Large intestine (tissue), 3 donors: ENCODE measurements at regions not wholly inside any gene's neighbourhood (a gene's known extent, or its start where the extent isn't known, plus 50 kb on each side); places are given as distances from the start of the nearest gene placed in this dataset.

Experiments used
- DNase-seq, 2 donors: peaks; one replicate each; pipeline versions ENCODE4 v3.0.0 to v3.0.0-alpha.2; 2013
- H3K27ac ChIP-seq: one replicate; pipeline ENCODE4 v1.5.1; 2013; ENCODE audit warnings: low read length
- H3K27me3 ChIP-seq: 2 replicates; pipeline ENCODE4 v1.6.1; 2013; ENCODE audit warnings: low read length; ENCODE audit not compliant: control insufficient read depth, insufficient read depth
- H3K36me3 ChIP-seq: 2 replicates; pipeline ENCODE4 v1.6.1; 2013; ENCODE audit warnings: low read length; ENCODE audit not compliant: control insufficient read depth, insufficient read depth
- H3K4me1 ChIP-seq: one replicate; pipeline ENCODE4 v1.6.1; 2013; ENCODE audit warnings: low read length; ENCODE audit not compliant: control insufficient read depth, insufficient read depth
- H3K4me3 ChIP-seq: one replicate; pipeline ENCODE4 v1.5.1; 2013; ENCODE audit warnings: low read length
- H3K9me3 ChIP-seq: one replicate; pipeline ENCODE4 v1.6.1; 2013; ENCODE audit warnings: mild to moderate bottlenecking, low read depth, low read length, moderate library complexity; ENCODE audit not compliant: control insufficient read depth
- WGBS: methylation state at CpG from one replicate; pipeline ENCODE4 v1.1.5; 2013; ENCODE audit warnings: low lambda C conversion rate; ENCODE audit not compliant: insufficient coverage; 5-methylcytosine and 5-hydroxymethylcytosine counted together

DNA sequence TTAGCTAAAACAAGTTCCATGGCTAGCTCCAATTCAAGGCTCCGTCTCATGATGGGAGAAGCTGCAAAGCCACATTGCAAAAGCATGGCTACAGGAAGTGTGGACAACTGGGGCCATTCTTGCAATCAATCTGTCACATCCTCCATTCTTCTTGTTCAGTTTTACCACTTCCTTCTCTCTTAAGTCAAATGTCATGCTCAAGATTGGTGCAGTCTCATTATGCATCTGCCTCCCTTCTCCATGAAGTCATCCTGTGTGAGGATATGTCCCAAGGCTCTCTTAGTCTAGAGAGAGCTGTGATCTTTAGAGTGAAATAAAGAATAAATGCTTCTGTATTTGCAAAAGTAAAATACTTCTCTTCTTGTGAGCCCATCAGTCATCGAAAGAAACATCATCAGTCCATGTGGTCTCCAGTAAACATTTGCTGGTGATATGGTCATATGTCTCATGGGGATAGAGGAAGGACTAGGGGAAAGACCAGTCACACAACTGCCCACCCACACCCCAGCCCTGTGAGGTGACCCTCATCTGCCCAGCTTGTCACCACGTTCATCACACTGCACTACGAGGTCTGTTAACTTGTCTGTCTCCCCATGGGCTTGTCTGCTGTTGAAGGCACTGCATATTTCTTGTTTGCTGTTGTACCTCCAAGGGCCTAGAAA is 303.0 kb downstream of the NUAK1 start:
- no peak for DNase-seq
- Histone ChIP-seq H3K27me3 (no peaks in the 10 kb centered on the region), H3K36me3 (no peaks in the 10 kb centered on the region), H3K4me3 (no peak overlapping the region), H3K9me3 (no peaks in the 10 kb centered on the region), H3K27ac (no peak overlapping the region), H3K4me1 (no peaks in the 10 kb centered on the region)
- 100% methylated on average over 1 of the region's 4 CpGs for WGBS

DNA sequence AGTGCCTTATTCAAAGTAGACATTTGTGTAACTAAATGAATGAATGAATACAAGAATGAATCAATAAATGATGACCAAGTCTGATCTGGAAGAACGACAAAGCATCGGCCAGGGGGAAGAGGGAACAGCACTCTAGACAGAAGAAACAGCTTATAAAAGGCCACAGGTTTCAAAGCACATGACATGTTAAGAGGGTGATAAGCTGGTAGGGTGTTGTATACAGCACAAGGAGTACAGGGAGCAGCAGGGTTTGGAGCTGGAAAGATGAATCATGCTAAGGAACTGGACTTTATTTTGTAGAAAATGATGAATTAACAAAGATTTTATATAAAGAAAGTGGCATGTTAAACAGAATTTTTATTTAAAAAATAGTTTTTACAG is 302.5 kb downstream of the NUAK1 start:
- no CpG with 5 or more reads among the region's 2 CpGs for WGBS

DNA sequence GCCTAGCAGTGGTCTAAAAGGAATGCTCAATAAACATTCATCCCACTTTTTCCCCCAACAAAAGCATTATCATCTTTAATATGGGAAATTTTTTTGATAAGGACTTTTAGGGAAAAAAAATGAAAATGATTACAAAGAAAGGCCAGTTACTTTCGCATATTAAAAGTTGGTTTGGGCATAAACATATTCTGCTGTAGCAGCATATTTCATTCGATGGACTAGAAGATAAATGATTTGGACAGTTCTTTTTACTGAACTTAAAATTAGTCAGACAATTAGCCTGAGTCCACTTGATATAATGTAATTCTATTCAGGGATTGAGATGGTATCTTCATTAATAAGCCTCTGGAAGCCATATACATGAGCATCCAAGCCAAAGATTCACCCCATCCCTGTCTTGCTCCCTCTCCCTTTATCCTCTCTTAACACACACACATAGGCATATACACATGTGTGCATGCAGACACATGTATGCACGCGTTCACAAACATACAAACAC is 299.1 kb downstream of the NUAK1 start:
- Histone ChIP-seq H3K9me3 (no peaks in the 10 kb centered on the region), H3K4me1 (no peaks in the 10 kb centered on the region), H3K27ac (no peak overlapping the region), H3K27me3 (no peaks in the 10 kb centered on the region), H3K36me3 (no peaks in the 10 kb centered on the region), H3K4me3 (no peak overlapping the region)
- no peak for DNase-seq
- 100% methylated on average over 1 of the region's 4 CpGs for WGBS

More for the DNA sequence above, 302.5 kb downstream of the NUAK1 start:
- H3K9me3 ChIP-seq, result no peaks in the 10 kb centered on the region
- DNase-seq, result no peak
- H3K27ac ChIP-seq, result no peak overlapping the region
- no peaks in the 10 kb centered on the region for H3K36me3 ChIP-seq
- no peaks in the 10 kb centered on the region for H3K4me1 ChIP-seq
- no peaks in the 10 kb centered on the region for H3K27me3 ChIP-seq
- no peak overlapping the region for H3K4me3 ChIP-seq

DNA sequence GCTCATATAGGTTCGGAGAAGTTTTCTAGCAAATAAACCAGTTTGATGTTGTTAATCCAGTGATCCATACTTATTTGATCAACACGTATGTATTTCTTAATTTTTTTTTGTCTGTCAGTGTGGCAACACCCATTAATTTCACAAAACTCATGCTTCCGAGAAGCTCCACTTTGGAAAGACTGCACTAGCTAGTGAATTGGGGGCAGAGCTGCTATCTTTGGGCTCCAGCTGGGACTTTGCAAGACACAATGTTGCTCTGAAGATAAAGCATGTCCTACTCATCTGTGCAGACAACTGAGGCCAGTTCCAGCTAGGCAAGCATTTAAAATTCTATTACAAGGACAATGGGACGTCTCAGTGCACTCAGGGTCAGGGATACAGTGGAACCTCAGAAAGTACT is 298.4 kb downstream of the NUAK1 start:
- Histone ChIP-seq H3K4me1 (no peaks in the 10 kb centered on the region), H3K27ac (no peak overlapping the region)
- WGBS, result no CpG with 5 or more reads among the region's 4 CpGs

DNA sequence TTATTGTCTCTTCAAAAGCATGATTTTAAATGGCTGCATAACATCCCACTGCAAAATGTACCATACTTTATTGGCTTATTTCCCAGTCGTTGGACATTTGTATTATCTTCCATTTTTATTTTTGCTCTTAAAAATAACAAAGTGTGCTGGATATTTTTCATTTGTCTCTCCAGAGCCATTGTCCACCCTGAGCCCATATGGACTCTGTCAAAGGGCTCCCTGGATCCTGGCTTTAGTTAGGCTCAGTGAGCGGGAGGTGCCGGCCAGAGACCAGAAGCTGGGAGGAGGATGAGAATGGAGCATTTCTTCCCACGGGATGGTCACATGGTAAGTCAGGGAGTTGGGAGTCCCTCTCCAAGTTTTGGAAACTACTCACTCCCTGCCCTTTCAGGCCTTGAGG is 296.9 kb downstream of the NUAK1 start:
- Histone ChIP-seq H3K4me1 (no peaks in the 10 kb centered on the region), H3K36me3 (no peaks in the 10 kb centered on the region), H3K27ac (no peak overlapping the region), H3K27me3 (no peaks in the 10 kb centered on the region), H3K4me3 (no peak overlapping the region), H3K9me3 (no peaks in the 10 kb centered on the region)
- DNase-seq, result no peak
- 83% methylated on average over 1 of the region's 4 CpGs for WGBS

More for the DNA sequence above, 298.4 kb downstream of the NUAK1 start:
- H3K4me3 ChIP-seq, result no peak overlapping the region
- H3K27me3 ChIP-seq, result no peaks in the 10 kb centered on the region
- no peaks in the 10 kb centered on the region for H3K36me3 ChIP-seq
- H3K9me3 ChIP-seq, result no peaks in the 10 kb centered on the region
- no peak for DNase-seq

DNA sequence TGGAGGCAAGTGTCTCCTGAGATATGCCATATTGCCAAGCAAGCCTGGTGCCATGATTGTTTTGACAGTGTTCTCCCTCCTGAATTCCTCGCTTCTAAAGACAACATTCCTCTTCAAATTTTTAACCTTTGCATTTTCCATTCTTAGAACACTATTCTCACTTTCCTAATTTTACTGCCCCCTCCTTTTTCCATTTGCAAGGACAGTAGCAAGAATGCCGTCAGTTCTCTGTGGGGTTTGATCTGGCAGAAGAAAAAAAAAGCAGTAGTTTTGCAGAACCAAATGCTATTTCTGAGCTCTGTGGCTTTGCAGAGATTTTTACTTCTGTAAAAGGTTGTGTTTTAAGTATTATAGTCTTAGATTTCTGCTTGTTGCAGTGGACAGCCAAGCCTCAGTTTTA is 295.2 kb downstream of the NUAK1 start:
- Histone ChIP-seq H3K4me1 (no peaks in the 10 kb centered on the region), H3K27ac (no peak overlapping the region), H3K9me3 (no peaks in the 10 kb centered on the region), H3K27me3 (no peaks in the 10 kb centered on the region), H3K36me3 (no peaks in the 10 kb centered on the region), H3K4me3 (no peak overlapping the region)
- WGBS, result 82% methylated on average over 1 of the region's 2 CpGs
- no peak for DNase-seq

DNA sequence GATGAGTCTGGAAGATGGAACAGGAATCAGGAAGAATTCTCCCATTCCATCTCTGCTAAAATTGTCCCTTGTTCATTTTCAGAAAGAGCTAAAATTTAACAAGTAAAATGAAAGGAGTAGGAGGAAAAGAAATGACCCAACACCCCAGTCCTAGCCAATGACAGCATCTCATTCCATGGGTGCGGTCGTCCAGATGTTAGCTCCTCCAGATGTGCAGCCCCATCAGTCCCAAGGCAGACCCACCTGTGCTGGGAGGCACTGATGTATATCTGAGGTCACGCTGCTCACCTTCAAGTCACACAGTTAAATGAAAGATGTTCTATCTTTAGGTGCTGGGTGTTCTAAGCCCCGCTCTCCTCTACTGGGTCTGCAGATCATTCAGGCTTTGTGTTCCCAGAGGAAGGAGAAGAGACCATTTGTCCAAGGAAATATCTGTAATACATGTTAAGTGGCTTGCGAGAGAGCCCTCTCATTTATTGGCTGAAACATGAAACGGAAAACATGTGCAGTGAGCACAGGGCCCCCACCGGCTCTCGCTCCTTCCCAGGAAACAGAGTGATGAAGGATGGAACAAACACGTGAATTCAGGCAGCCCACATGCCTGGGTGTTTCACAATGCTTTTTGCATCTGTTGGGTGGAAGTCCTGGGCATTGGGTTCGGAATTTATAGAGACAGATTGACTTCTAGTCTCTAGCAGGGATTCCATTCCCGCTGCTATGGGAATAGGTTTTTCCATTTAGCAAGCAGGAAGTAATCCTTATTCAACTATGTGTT is 294.6 kb downstream of the NUAK1 start:
- no peaks in the 10 kb centered on the region for H3K4me1 ChIP-seq
- 83% methylated on average over 1 of the region's 11 CpGs for WGBS
- no peaks in the 10 kb centered on the region for H3K9me3 ChIP-seq
- no peaks in the 10 kb centered on the region for H3K27me3 ChIP-seq
- no peak overlapping the region for H3K4me3 ChIP-seq
- H3K36me3 ChIP-seq, result no peaks in the 10 kb centered on the region
- no peak for DNase-seq
- no peak overlapping the region for H3K27ac ChIP-seq

DNA sequence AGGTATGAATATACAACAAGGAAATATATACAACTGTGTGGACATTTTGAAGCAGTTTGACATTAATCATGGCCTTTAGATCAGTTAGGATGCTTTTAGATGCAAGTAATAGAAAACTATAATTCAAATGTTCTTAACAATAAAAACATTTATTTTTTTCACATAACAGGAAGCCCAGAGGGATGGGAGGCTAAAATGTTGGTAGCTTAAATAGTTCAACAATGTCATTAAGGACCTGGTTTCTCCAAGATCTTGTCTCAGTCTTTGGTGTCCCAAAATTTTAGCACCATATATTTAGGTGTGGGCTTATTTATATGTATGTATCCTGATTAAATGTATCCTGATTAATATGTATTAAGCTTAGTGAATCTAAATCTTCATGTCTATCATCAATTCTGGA is 292.4 kb downstream of the NUAK1 start:
- H3K27me3 ChIP-seq, result no peaks in the 10 kb centered on the region
- no peak for DNase-seq
- no peak overlapping the region for H3K27ac ChIP-seq
- no peak overlapping the region for H3K4me3 ChIP-seq
- H3K9me3 ChIP-seq, result no peaks in the 10 kb centered on the region
- H3K36me3 ChIP-seq, result no peaks in the 10 kb centered on the region
- H3K4me1 ChIP-seq, result no peaks in the 10 kb centered on the region

DNA sequence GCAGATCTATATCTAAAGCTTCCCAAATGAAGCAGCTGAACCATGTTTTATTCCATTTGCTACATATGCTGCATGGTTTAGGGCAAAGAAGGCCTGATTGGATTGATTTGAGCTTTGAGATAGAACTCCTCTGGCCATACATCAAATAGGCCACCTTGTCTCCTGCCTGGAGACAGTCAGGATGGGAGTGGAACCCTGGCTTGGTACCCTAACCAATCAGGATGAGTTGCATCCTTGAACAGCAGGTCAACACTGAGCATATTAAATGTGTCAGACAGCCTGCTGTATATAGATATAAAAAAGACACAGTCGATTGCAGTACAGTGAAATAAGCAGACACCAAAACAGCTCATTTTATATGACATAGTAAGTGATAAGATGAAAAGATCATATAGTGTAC is 291.7 kb downstream of the NUAK1 start:
- DNase-seq, result no peak
- 80% methylated on average over 1 of the region's 1 CpG for WGBS
- no peaks in the 10 kb centered on the region for H3K4me1 ChIP-seq
- no peaks in the 10 kb centered on the region for H3K9me3 ChIP-seq
- no peaks in the 10 kb centered on the region for H3K27me3 ChIP-seq
- H3K27ac ChIP-seq, result no peak overlapping the region
- no peaks in the 10 kb centered on the region for H3K36me3 ChIP-seq
- no peak overlapping the region for H3K4me3 ChIP-seq

DNA sequence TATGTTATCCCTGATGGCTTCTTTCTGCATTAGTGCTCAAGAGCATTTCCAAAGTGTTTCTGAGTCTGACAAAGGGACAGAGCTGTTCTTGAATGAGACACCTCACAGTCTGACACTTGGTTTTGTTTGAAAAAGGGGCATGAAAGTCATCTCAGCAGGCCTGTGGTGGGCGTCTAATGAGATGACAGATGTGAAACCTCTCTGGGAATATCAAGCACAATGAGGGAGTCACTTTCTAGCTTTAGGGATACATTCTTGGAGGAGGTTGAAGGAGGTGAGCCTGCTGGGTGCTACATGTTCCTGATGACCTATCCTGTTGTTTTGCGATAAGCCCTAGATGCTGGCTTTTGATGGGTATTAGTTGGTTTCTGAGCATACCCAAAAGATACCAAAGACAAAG is 290.5 kb downstream of the NUAK1 start:
- Histone ChIP-seq H3K36me3 (no peaks in the 10 kb centered on the region), H3K27ac (no peak overlapping the region), H3K4me3 (no peak overlapping the region), H3K4me1 (no peaks in the 10 kb centered on the region), H3K27me3 (no peaks in the 10 kb centered on the region), H3K9me3 (no peaks in the 10 kb centered on the region)
- DNase-seq, result no peak
- WGBS, result no CpG with 5 or more reads among the region's 2 CpGs
